Keratinocyte (primary cell): ENCODE measurements at regions not wholly inside any gene's neighbourhood (a gene's known extent, or its start where the extent isn't known, plus 50 kb on each side); places are given as distances from the start of the nearest gene placed in this dataset.

Experiments
- DNase-seq: peaks from one replicate; pipeline ENCODE4 v3.0.0-alpha.2; 2011; ENCODE audit warnings: low read depth, missing footprints, low spot score
- FAIRE-seq: peaks from 2 replicates; lab custom pipeline; 2011; peaks lifted over from hg19 to GRCh38; lab: Jason Lieb, UNC
- H2AFZ ChIP-seq: 2 replicates; pipeline ENCODE4 v1.6.0; 2012; ENCODE audit warnings: low read length, control low read depth, inconsistent platforms; ENCODE audit not compliant: control insufficient read depth
- H3K27ac ChIP-seq: 2 replicates; pipeline ENCODE4 v1.5.1; 2011; ENCODE audit warnings: low read length; ENCODE audit not compliant: control insufficient read depth, insufficient read depth
- H3K27me3 ChIP-seq: 3 replicates; pipeline ENCODE4 v1.6.0; 2011; ENCODE audit warnings: low read length; ENCODE audit not compliant: control insufficient read depth, insufficient read depth; ENCODE audit errors: extremely low read depth
- H3K36me3 ChIP-seq, 2 experiments: 2 replicates in 1 of 2; 3 replicates in 1 of 2; pipeline ENCODE4 v1.5.1; 2011; ENCODE audit warnings: low read length in 2 of 2, mild to moderate bottlenecking in 1 of 2; ENCODE audit not compliant: control insufficient read depth in 2 of 2, insufficient read depth in 2 of 2; ENCODE audit errors: extremely low read depth in 1 of 2
- H3K4me1 ChIP-seq: 3 replicates; pipeline ENCODE4 v1.5.1; 2011; ENCODE audit warnings: low read length; ENCODE audit not compliant: control insufficient read depth, insufficient read depth; ENCODE audit errors: extremely low read depth
- H3K4me2 ChIP-seq: 3 replicates; pipeline ENCODE4 v1.6.0; 2011; ENCODE audit warnings: low read depth, low read length; ENCODE audit not compliant: control insufficient read depth, insufficient read depth; ENCODE audit errors: extremely low read depth
- H3K4me3 ChIP-seq, 3 experiments: fragments of 200-600 bp in 1 of 3; sonication (generic) in 1 of 3; 2 replicates in 2 of 3; 3 replicates in 1 of 3; pipeline ENCODE4 v1.5.1; 2011 to 2016; ENCODE audit warnings: low read length in 3 of 3, mild to moderate bottlenecking in 3 of 3, control low read depth in 2 of 3, inconsistent platforms in 1 of 3, low read depth in 1 of 3, mixed read lengths in 1 of 3, mixed run types in 1 of 3, moderate library complexity in 1 of 3; ENCODE audit not compliant: control insufficient read depth in 2 of 3, insufficient read depth in 2 of 3; ENCODE audit errors: extremely low read depth in 1 of 3
- H3K79me2 ChIP-seq: 2 replicates; pipeline ENCODE4 v1.6.0; 2012; ENCODE audit warnings: low read length; ENCODE audit not compliant: control insufficient read depth, insufficient read depth
- H3K9ac ChIP-seq: 3 replicates; pipeline ENCODE4 v1.6.0; 2011; ENCODE audit warnings: low read length; ENCODE audit not compliant: control insufficient read depth, insufficient read depth; ENCODE audit errors: extremely low read depth
- H3K9me1 ChIP-seq: 3 replicates; pipeline ENCODE4 v1.6.0; 2011; ENCODE audit warnings: low read length; ENCODE audit not compliant: control insufficient read depth, insufficient read depth; ENCODE audit errors: extremely low read depth
- H3K9me3 ChIP-seq: 2 replicates; pipeline ENCODE4 v1.5.1; 2012; ENCODE audit warnings: low read depth, low read length; ENCODE audit not compliant: control insufficient read depth
- H4K20me1 ChIP-seq: 3 replicates; pipeline ENCODE4 v1.6.0; 2011; ENCODE audit warnings: low read length; ENCODE audit not compliant: control insufficient read depth, insufficient read depth; ENCODE audit errors: extremely low read depth
- CTCF ChIP-seq, 3 experiments: IDR thresholded peaks in 1 of 3; conservative IDR thresholded peaks in 1 of 3; optimal IDR thresholded peaks in 1 of 3; 2 replicates in 2 of 3; 3 replicates in 1 of 3; pipeline versions ENCODE3 to v1.5.1; 2011; ENCODE audit warnings: low read length in 3 of 3, mild to moderate bottlenecking in 3 of 3, moderate library complexity in 2 of 3, control low read depth in 1 of 3, inconsistent platforms in 1 of 3; ENCODE audit not compliant: insufficient read depth in 2 of 3; ENCODE audit errors: extremely low read depth in 1 of 3
- EZH2 ChIP-seq: IDR thresholded peaks from one replicate; pipeline ENCODE4 v1.6.1; 2012; ENCODE audit warnings: inconsistent platforms, mild to moderate bottlenecking, low read length, moderate library complexity
- dilution Hi-C: fragments of 300-500 bp; cut with MboI; formaldehyde crosslinking; loops from one replicate; pipeline ENCODE4 v1.7.0; 2020; ENCODE audit warnings: low sequenced_read_pairs; ENCODE audit not compliant: extremely low pct_ligation_motif_present

- no peaks in the 10 kb centered on the region for H3K9me3 ChIP-seq
- no peak overlapping the region for H3K4me2 ChIP-seq
- H4K20me1 ChIP-seq = no peaks in the 10 kb centered on the region
- no peaks in the 10 kb centered on the region for H3K36me3 ChIP-seq
- TF ChIP-seq EZH2 (no peak), CTCF (optimal IDR thresholded peaks at IDR 0.05 in 1 of 3, IDR thresholded peaks at IDR 0.05 in 1 of 3, conservative IDR thresholded peaks at IDR 0.05 in 1 of 3; ENCODE audit: extremely low read depth in 1 of 3, insufficient read depth in 2 of 3, low read length in 3 of 3) (no peak)
- no peak overlapping the region for H2AFZ ChIP-seq
- H3K27me3 ChIP-seq = peaks cover 4% of the 10 kb centered on the region
- H3K79me2 ChIP-seq = no peaks in the 10 kb centered on the region
- no peak for DNase-seq
- H3K9me1 ChIP-seq = no peaks in the 10 kb centered on the region
- no peak overlapping the region for H3K4me3 ChIP-seq
- H3K9ac ChIP-seq = no peak overlapping the region
- H3K27ac ChIP-seq = no peak overlapping the region
- H3K4me1 ChIP-seq = no peaks in the 10 kb centered on the region
- dilution Hi-C loops = no loop called here
- FAIRE-seq = no peak
Measured at GRCh38 chr3:13713396-13713795, 164.5 kb downstream of the FBLN2 start.

- no peak for TF ChIP-seq EZH2
- TF ChIP-seq CTCF (optimal IDR thresholded peaks at IDR 0.05 in 1 of 3, IDR thresholded peaks at IDR 0.05 in 1 of 3, conservative IDR thresholded peaks at IDR 0.05 in 1 of 3; ENCODE audit: extremely low read depth in 1 of 3, insufficient read depth in 2 of 3, low read length in 3 of 3) = no peak
- Histone ChIP-seq H2AFZ (no peak overlapping the region), H4K20me1 (no peaks in the 10 kb centered on the region), H3K27me3 (peaks cover 4% of the 10 kb centered on the region), H3K9ac (no peak overlapping the region), H3K4me2 (no peak overlapping the region), H3K9me3 (no peaks in the 10 kb centered on the region), H3K27ac (no peak overlapping the region), H3K79me2 (no peaks in the 10 kb centered on the region), H3K9me1 (no peaks in the 10 kb centered on the region), H3K4me1 (no peaks in the 10 kb centered on the region), H3K4me3 (no peak overlapping the region), H3K36me3 (no peaks in the 10 kb centered on the region)
- no peak for FAIRE-seq
- no peak for DNase-seq
- dilution Hi-C loops = no loop called here
Measured at GRCh38 chr3:13712682-13713180, 163.8 kb downstream of the FBLN2 start.
